ENCODE measurements at regions not wholly inside any gene's neighbourhood (a gene's known extent, or its start where the extent isn't known, plus 50 kb on each side); places are given as distances from the start of the nearest gene placed in this dataset.

GRCh38 chr5:88117546-88117945 lies 151.1 kb downstream of the TMEM161B start:
- no peak overlapping the region for H2AFZ ChIP-seq (ENCODE audit: low read depth, low read length)
- no peak overlapping the region for H3K4me2 ChIP-seq (ENCODE audit: low read length)
- no peaks in the 10 kb centered on the region for H3K27me3 ChIP-seq (ENCODE audit: insufficient read depth, low read depth, low read length)
- H3K27ac ChIP-seq (ENCODE audit: low read length) = no peak overlapping the region
- H3K79me2 ChIP-seq (replicated peaks; ENCODE audit: insufficient read depth, low read length) = no peaks in the 10 kb centered on the region
- H3K9me2 ChIP-seq (ENCODE audit: insufficient read depth, low read length) = no peaks in the 10 kb centered on the region
- H4K20me1 ChIP-seq (ENCODE audit: insufficient read depth) = no peaks in the 10 kb centered on the region
- no peak overlapping the region for H3K9ac ChIP-seq (ENCODE audit: low read length)
- no peaks in the 10 kb centered on the region for H3F3A ChIP-seq (ENCODE audit: insufficient read depth, low read length, poor library complexity, severe bottlenecking)
- TF ChIP-seq MXI1 (conservative IDR thresholded peaks at IDR 0.05; ENCODE audit: poor library complexity, severe bottlenecking) = no peak
- no peak for TF ChIP-seq EZH2 (IDR thresholded peaks at IDR 0.05; ENCODE audit: borderline replicate concordance, insufficient read depth, low read length, poor library complexity, severe bottlenecking)
- no peak for TF ChIP-seq CTCF (IDR thresholded peaks at IDR 0.05; ENCODE audit: poor library complexity, severe bottlenecking)
- TF ChIP-seq POLR2AphosphoS5 (IDR thresholded peaks at IDR 0.05) = no peak
- TF ChIP-seq EP300 (conservative IDR thresholded peaks at IDR 0.05; ENCODE audit: poor library complexity, severe bottlenecking) = no peak
- TF ChIP-seq REST (IDR thresholded peaks at IDR 0.05; ENCODE audit: borderline replicate concordance) = no peak
- TF ChIP-seq TAF1 (IDR thresholded peaks at IDR 0.05; ENCODE audit: low read depth) = no peak
- H3K36me3 ChIP-seq (ENCODE audit: insufficient read depth, low read length) = no peaks in the 10 kb centered on the region
- H3K4me3 ChIP-seq (ENCODE audit: low read length) = no peak overlapping the region
- H3K9me3 ChIP-seq (ENCODE audit: low read length) = no peaks in the 10 kb centered on the region

GRCh38 chr5:88116396-88116795 lies 152.2 kb downstream of the TMEM161B start:
- Histone ChIP-seq H3K9ac (ENCODE audit: low read length) (no peak overlapping the region), H4K20me1 (ENCODE audit: insufficient read depth) (no peaks in the 10 kb centered on the region), H3K4me2 (ENCODE audit: low read length) (no peak overlapping the region), H2AFZ (ENCODE audit: low read depth, low read length) (no peak overlapping the region), H3K27ac (ENCODE audit: low read length) (no peak overlapping the region), H3K4me3 (ENCODE audit: low read length) (no peak overlapping the region), H3K36me3 (ENCODE audit: insufficient read depth, low read length) (no peaks in the 10 kb centered on the region), H3K9me3 (ENCODE audit: low read length) (no peaks in the 10 kb centered on the region), H3K27me3 (ENCODE audit: insufficient read depth, low read depth, low read length) (no peaks in the 10 kb centered on the region), H3K9me2 (ENCODE audit: insufficient read depth, low read length) (no peaks in the 10 kb centered on the region), H3F3A (ENCODE audit: insufficient read depth, low read length, poor library complexity, severe bottlenecking) (no peaks in the 10 kb centered on the region), H3K79me2 (replicated peaks; ENCODE audit: insufficient read depth, low read length) (no peaks in the 10 kb centered on the region)
- TF ChIP-seq EZH2 (IDR thresholded peaks at IDR 0.05; ENCODE audit: borderline replicate concordance, insufficient read depth, low read length, poor library complexity, severe bottlenecking) (no peak), MXI1 (conservative IDR thresholded peaks at IDR 0.05; ENCODE audit: poor library complexity, severe bottlenecking) (no peak), POLR2AphosphoS5 (IDR thresholded peaks at IDR 0.05) (no peak), EP300 (conservative IDR thresholded peaks at IDR 0.05; ENCODE audit: poor library complexity, severe bottlenecking) (no peak), REST (IDR thresholded peaks at IDR 0.05; ENCODE audit: borderline replicate concordance) (no peak), TAF1 (IDR thresholded peaks at IDR 0.05; ENCODE audit: low read depth) (no peak), CTCF (IDR thresholded peaks at IDR 0.05; ENCODE audit: poor library complexity, severe bottlenecking) (no peak), RAD21 (conservative IDR thresholded peaks at IDR 0.05) (no peak), SMC3 (conservative IDR thresholded peaks at IDR 0.05; ENCODE audit: poor library complexity) (no peak)

All from neural cell (in vitro differentiated cells).